ENCODE measurements at regions not wholly inside any gene's neighbourhood (a gene's known extent, or its start where the extent isn't known, plus 50 kb on each side); places are given as distances from the start of the nearest gene placed in this dataset.

GRCh38 chr4:137468836-137469235, 63.5 kb downstream of the PCDH18 start:
- Histone ChIP-seq H3K36me3 (replicated peaks) (no peaks in the 10 kb centered on the region), H3K4me3 (no peak overlapping the region), H3K27me3 (ENCODE audit: low read depth) (no peaks in the 10 kb centered on the region), H3K9me3 (peaks cover 8% of the 10 kb centered on the region; the same call in 1 of the 2 replicates), H3K4me1 (peaks cover 5% of the 10 kb centered on the region)
- no peak for DNase-seq (ENCODE audit: low spot score in 2 of 2)
- in situ Hi-C loops (cut with MboI; ENCODE audit: low sequenced_read_pairs) = no loop called here

- Histone ChIP-seq H3K4me3 (no peak overlapping the region), H3K9me3 (peaks cover 10% of the 10 kb centered on the region; the same call in 1 of the 2 replicates), H3K27me3 (ENCODE audit: low read depth) (no peaks in the 10 kb centered on the region), H3K4me1 (no peaks in the 10 kb centered on the region), H3K36me3 (replicated peaks) (no peaks in the 10 kb centered on the region)
- no peak for DNase-seq (ENCODE audit: low spot score in 2 of 2)
- in situ Hi-C loops (cut with MboI; ENCODE audit: low sequenced_read_pairs) = no loop called here
These were observed 64.8 kb downstream of the PCDH18 start for GRCh38 chr4:137467537-137467936.

- Histone ChIP-seq H3K27me3 (ENCODE audit: low read depth) (no peaks in the 10 kb centered on the region), H3K36me3 (replicated peaks) (no peaks in the 10 kb centered on the region), H3K4me1 (no peaks in the 10 kb centered on the region; the same call in 1 of the 2 replicates), H3K4me3 (no peak overlapping the region), H3K9me3 (peaks cover 10% of the 10 kb centered on the region; the same call in 1 of the 2 replicates)
- DNase-seq (ENCODE audit: low spot score in 2 of 2) = peak in 1 of 2 experiments; percentile 1
- in situ Hi-C loops (cut with MboI; ENCODE audit: low sequenced_read_pairs) = no loop called here
These were observed 68.8 kb downstream of the PCDH18 start for GRCh38 chr4:137463377-137464003.

- H3K4me1 ChIP-seq = peaks cover 14% of the 10 kb centered on the region
- no peaks in the 10 kb centered on the region; the same call in 1 of the 2 replicates for H3K36me3 ChIP-seq (replicated peaks)
- no peaks in the 10 kb centered on the region for H3K27me3 ChIP-seq (ENCODE audit: low read depth)
- in situ Hi-C loops (cut with MboI; ENCODE audit: low sequenced_read_pairs) = no loop called here
- H3K4me3 ChIP-seq = no peak overlapping the region
- DNase-seq (ENCODE audit: low spot score in 2 of 2) = no peak
- H3K9me3 ChIP-seq = peaks cover 9% of the 10 kb centered on the region
These were observed 76.5 kb downstream of the PCDH18 start for GRCh38 chr4:137455647-137456321.

- in situ Hi-C loops (cut with MboI; ENCODE audit: low sequenced_read_pairs) = no loop called here
- Histone ChIP-seq H3K36me3 (replicated peaks) (no peaks in the 10 kb centered on the region; the same call in 1 of the 2 replicates), H3K9me3 (peaks cover 9% of the 10 kb centered on the region), H3K27me3 (ENCODE audit: low read depth) (no peaks in the 10 kb centered on the region), H3K4me1 (peaks cover 17% of the 10 kb centered on the region), H3K4me3 (no peak overlapping the region)
- no peak for DNase-seq (ENCODE audit: low spot score in 2 of 2)
These were observed 77.5 kb downstream of the PCDH18 start for GRCh38 chr4:137454767-137455166.

- no peaks in the 10 kb centered on the region for H3K27me3 ChIP-seq (ENCODE audit: low read depth)
- peaks cover 17% of the 10 kb centered on the region for H3K4me1 ChIP-seq
- H3K4me3 ChIP-seq = no peak overlapping the region
- H3K36me3 ChIP-seq (replicated peaks) = no peaks in the 10 kb centered on the region; the same call in 1 of the 2 replicates
- in situ Hi-C loops (cut with MboI; ENCODE audit: low sequenced_read_pairs) = no loop called here
- peaks cover 9% of the 10 kb centered on the region for H3K9me3 ChIP-seq
- no peak for DNase-seq (ENCODE audit: low spot score in 2 of 2)
These were observed 79.5 kb downstream of the PCDH18 start for GRCh38 chr4:137452799-137453198.

DNA sequence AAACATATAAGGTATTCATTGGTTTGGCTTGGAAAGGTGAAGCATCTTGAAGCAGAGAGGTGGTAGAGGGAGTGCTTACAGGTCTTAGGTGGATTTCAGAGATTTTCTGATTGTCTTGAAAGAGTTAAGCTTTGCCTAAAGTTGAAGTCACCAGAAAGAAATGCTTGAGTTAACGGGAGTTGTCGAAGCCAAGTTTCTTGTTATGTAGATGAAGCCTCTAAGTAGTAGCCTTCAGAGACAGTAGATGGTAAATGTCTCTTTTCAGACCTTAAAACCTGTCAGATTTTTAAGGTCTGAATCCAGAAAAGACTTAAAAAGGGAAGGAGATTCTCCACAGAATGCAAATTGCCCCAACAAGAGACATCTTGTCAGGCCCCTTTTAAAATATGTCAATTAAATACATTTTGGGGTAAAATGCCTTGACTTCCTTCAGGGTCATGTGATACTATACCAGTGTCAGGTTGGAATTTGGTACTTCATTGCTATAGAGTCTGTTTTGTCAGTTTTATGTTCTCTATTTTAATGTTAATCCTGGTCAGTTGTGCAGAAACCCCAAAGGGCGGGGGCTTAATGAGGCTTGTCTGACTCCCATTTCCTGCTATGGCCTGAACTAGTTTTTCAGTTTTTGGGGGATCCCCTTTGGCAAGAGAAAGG, 81.0 kb downstream of the PCDH18 start:
- Histone ChIP-seq H3K36me3 (replicated peaks) (no peaks in the 10 kb centered on the region; the same call in 1 of the 2 replicates), H3K4me1 (peaks cover 17% of the 10 kb centered on the region), H3K4me3 (no peak overlapping the region), H3K9me3 (peaks cover 9% of the 10 kb centered on the region), H3K27me3 (ENCODE audit: low read depth) (no peaks in the 10 kb centered on the region)
- peak; percentile 73 to 98 for DNase-seq (ENCODE audit: low spot score in 2 of 2)
- in situ Hi-C loops (cut with MboI; ENCODE audit: low sequenced_read_pairs) = no loop called here

GRCh38 chr4:137448402-137448801, 83.9 kb downstream of the PCDH18 start:
- in situ Hi-C loops (cut with MboI; ENCODE audit: low sequenced_read_pairs) = no loop called here
- H3K4me3 ChIP-seq = no peak overlapping the region
- DNase-seq (ENCODE audit: low spot score in 2 of 2) = no peak
- no peaks in the 10 kb centered on the region for H3K27me3 ChIP-seq (ENCODE audit: low read depth)
- H3K36me3 ChIP-seq (replicated peaks) = no peaks in the 10 kb centered on the region; the same call in 1 of the 2 replicates
- H3K4me1 ChIP-seq = peaks cover 35% of the 10 kb centered on the region
- H3K9me3 ChIP-seq = peaks cover 9% of the 10 kb centered on the region

DNA sequence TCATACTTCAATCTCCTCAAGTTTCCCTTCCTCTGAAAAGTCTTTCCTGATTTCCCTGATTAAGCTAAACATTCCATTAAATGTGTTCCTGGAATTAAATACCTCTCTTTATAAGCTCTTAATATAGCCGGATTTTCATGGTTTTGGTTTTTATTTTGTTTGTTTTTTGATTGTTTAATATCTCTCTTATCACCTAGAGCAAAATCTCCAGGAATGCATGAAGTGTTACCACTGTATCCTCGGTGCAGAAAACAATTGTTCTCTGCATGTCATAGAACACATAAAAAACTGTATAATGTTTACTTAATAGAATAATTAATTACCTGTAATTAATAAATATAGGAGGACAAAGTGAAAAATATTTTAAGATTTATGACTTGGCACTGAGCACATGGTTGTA, 86.2 kb downstream of the PCDH18 start:
- in situ Hi-C loops (cut with MboI; ENCODE audit: low sequenced_read_pairs) = no loop called here
- Histone ChIP-seq H3K4me1 (peaks cover 37% of the 10 kb centered on the region), H3K27me3 (ENCODE audit: low read depth) (no peaks in the 10 kb centered on the region), H3K9me3 (no peaks in the 10 kb centered on the region; the same call in 1 of the 2 replicates), H3K4me3 (no peak overlapping the region), H3K36me3 (replicated peaks) (no peaks in the 10 kb centered on the region)
- DNase-seq (ENCODE audit: low spot score in 2 of 2) = no peak

GRCh38 chr4:137443031-137443800, 89.1 kb downstream of the PCDH18 start:
- Histone ChIP-seq H3K4me1 (peaks cover 30% of the 10 kb centered on the region), H3K4me3 (no peak overlapping the region), H3K9me3 (no peaks in the 10 kb centered on the region), H3K27me3 (ENCODE audit: low read depth) (no peaks in the 10 kb centered on the region), H3K36me3 (replicated peaks) (no peaks in the 10 kb centered on the region)
- in situ Hi-C loops (cut with MboI; ENCODE audit: low sequenced_read_pairs) = no loop called here
- peak in 1 of 2 experiments; percentile 95 for DNase-seq (ENCODE audit: low spot score in 2 of 2)

GRCh38 chr4:137432446-137433311, 99.6 kb downstream of the PCDH18 start:
- DNase-seq (ENCODE audit: low spot score in 2 of 2) = no peak
- in situ Hi-C loops (cut with MboI; ENCODE audit: low sequenced_read_pairs) = loop anchor here (5.0 kb wide), 1 partner anchor 45 kb away; no protein-coding TSS in a partner anchor
- Histone ChIP-seq H3K4me3 (no peak overlapping the region), H3K9me3 (no peaks in the 10 kb centered on the region), H3K27me3 (ENCODE audit: low read depth) (no peaks in the 10 kb centered on the region), H3K36me3 (replicated peaks) (no peaks in the 10 kb centered on the region), H3K4me1 (no peaks in the 10 kb centered on the region)

- no peak overlapping the region for H3K4me3 ChIP-seq
- no peak for DNase-seq (ENCODE audit: low spot score in 2 of 2)
- in situ Hi-C loops (cut with MboI; ENCODE audit: low sequenced_read_pairs) = loop anchor here (5.0 kb wide), 1 partner anchor 47 kb away; no protein-coding TSS in a partner anchor
- no peaks in the 10 kb centered on the region for H3K4me1 ChIP-seq
- H3K27me3 ChIP-seq (ENCODE audit: low read depth) = no peaks in the 10 kb centered on the region
- H3K9me3 ChIP-seq = no peaks in the 10 kb centered on the region
- no peaks in the 10 kb centered on the region for H3K36me3 ChIP-seq (replicated peaks)
These were observed 102.1 kb downstream of the PCDH18 start for GRCh38 chr4:137430171-137430570.

GRCh38 chr4:137427411-137427810, 104.9 kb downstream of the PCDH18 start:
- H3K36me3 ChIP-seq (replicated peaks) = no peaks in the 10 kb centered on the region
- no peaks in the 10 kb centered on the region for H3K9me3 ChIP-seq
- no peaks in the 10 kb centered on the region for H3K27me3 ChIP-seq (ENCODE audit: low read depth)
- no peak overlapping the region for H3K4me3 ChIP-seq
- in situ Hi-C loops (cut with MboI; ENCODE audit: low sequenced_read_pairs) = no loop called here
- DNase-seq (ENCODE audit: low spot score in 2 of 2) = no peak
- H3K4me1 ChIP-seq = no peaks in the 10 kb centered on the region
